ENCODE measurements at regions not wholly inside any gene's neighbourhood (a gene's known extent, or its start where the extent isn't known, plus 50 kb on each side); places are given as distances from the start of the nearest gene placed in this dataset.

- Histone ChIP-seq H3K4me3 (ENCODE audit: low read length) (no peak overlapping the region), H3K36me3 (ENCODE audit: insufficient read depth, low read length) (no peaks in the 10 kb centered on the region), H4K20me1 (ENCODE audit: insufficient read depth) (no peaks in the 10 kb centered on the region), H3K27me3 (ENCODE audit: insufficient read depth, low read depth, low read length) (no peaks in the 10 kb centered on the region), H3F3A (ENCODE audit: insufficient read depth, low read length, poor library complexity, severe bottlenecking) (no peaks in the 10 kb centered on the region), H3K79me2 (replicated peaks; ENCODE audit: insufficient read depth, low read length) (no peaks in the 10 kb centered on the region), H3K9me3 (ENCODE audit: low read length) (no peaks in the 10 kb centered on the region), H3K27ac (ENCODE audit: low read length) (no peak overlapping the region), H3K4me2 (ENCODE audit: low read length) (no peak overlapping the region), H3K9ac (ENCODE audit: low read length) (no peak overlapping the region), H2AFZ (ENCODE audit: low read depth, low read length) (no peak overlapping the region), H3K9me2 (ENCODE audit: insufficient read depth, low read length) (no peaks in the 10 kb centered on the region)
- no peak for TF ChIP-seq TAF1 (IDR thresholded peaks at IDR 0.05; ENCODE audit: low read depth)
- TF ChIP-seq CTCF (IDR thresholded peaks at IDR 0.05; ENCODE audit: poor library complexity, severe bottlenecking) = no peak
- TF ChIP-seq, protein P1, sequence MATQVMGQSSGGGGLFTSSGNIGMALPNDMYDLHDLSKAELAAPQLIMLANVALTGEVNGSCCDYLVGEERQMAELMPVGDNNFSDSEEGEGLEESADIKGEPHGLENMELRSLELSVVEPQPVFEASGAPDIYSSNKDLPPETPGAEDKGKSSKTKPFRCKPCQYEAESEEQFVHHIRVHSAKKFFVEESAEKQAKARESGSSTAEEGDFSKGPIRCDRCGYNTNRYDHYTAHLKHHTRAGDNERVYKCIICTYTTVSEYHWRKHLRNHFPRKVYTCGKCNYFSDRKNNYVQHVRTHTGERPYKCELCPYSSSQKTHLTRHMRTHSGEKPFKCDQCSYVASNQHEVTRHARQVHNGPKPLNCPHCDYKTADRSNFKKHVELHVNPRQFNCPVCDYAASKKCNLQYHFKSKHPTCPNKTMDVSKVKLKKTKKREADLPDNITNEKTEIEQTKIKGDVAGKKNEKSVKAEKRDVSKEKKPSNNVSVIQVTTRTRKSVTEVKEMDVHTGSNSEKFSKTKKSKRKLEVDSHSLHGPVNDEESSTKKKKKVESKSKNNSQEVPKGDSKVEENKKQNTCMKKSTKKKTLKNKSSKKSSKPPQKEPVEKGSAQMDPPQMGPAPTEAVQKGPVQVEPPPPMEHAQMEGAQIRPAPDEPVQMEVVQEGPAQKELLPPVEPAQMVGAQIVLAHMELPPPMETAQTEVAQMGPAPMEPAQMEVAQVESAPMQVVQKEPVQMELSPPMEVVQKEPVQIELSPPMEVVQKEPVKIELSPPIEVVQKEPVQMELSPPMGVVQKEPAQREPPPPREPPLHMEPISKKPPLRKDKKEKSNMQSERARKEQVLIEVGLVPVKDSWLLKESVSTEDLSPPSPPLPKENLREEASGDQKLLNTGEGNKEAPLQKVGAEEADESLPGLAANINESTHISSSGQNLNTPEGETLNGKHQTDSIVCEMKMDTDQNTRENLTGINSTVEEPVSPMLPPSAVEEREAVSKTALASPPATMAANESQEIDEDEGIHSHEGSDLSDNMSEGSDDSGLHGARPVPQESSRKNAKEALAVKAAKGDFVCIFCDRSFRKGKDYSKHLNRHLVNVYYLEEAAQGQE (IDR thresholded peaks at IDR 0.05; ENCODE audit: borderline replicate concordance) = no peak
- no peak for TF ChIP-seq EZH2 (IDR thresholded peaks at IDR 0.05; ENCODE audit: borderline replicate concordance, insufficient read depth, low read length, poor library complexity, severe bottlenecking)
- TF ChIP-seq POLR2AphosphoS5 (IDR thresholded peaks at IDR 0.05) = no peak
- no peak for TF ChIP-seq RAD21 (conservative IDR thresholded peaks at IDR 0.05)
- TF ChIP-seq EP300 (conservative IDR thresholded peaks at IDR 0.05; ENCODE audit: poor library complexity, severe bottlenecking) = no peak
- TF ChIP-seq MXI1 (conservative IDR thresholded peaks at IDR 0.05; ENCODE audit: poor library complexity, severe bottlenecking) = no peak
- TF ChIP-seq SMC3 (conservative IDR thresholded peaks at IDR 0.05; ENCODE audit: poor library complexity) = no peak
These were observed 106.4 kb upstream of the PDE10A start for GRCh38 chr6:165769401-165769800.

DNA sequence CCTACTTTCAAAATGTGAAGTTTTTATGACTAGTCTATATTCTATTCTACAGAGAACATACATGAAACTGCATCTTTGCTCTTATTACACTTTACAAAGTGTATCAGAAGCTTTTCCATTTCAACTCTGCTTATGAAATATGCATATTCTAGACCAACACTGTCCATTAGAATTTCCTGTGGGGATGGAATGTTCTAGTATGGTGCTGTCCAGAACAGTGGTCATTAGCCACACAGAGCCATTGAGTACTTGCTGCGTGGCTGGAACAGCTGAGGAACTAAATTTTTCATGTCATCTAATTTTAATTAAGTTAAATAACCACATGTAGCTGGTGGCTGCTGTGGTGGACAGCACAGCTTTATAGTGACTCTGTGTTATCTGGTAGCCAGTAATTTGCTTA is 105.9 kb upstream of the PDE10A start:
- Histone ChIP-seq H3F3A (ENCODE audit: insufficient read depth, low read length, poor library complexity, severe bottlenecking) (no peaks in the 10 kb centered on the region), H3K9ac (ENCODE audit: low read length) (no peak overlapping the region), H3K9me3 (ENCODE audit: low read length) (no peaks in the 10 kb centered on the region), H3K4me2 (ENCODE audit: low read length) (no peak overlapping the region), H4K20me1 (ENCODE audit: insufficient read depth) (no peaks in the 10 kb centered on the region), H3K27me3 (ENCODE audit: insufficient read depth, low read depth, low read length) (no peaks in the 10 kb centered on the region), H3K4me3 (ENCODE audit: low read length) (no peak overlapping the region), H2AFZ (ENCODE audit: low read depth, low read length) (no peak overlapping the region), H3K9me2 (ENCODE audit: insufficient read depth, low read length) (no peaks in the 10 kb centered on the region), H3K27ac (ENCODE audit: low read length) (no peak overlapping the region), H3K79me2 (replicated peaks; ENCODE audit: insufficient read depth, low read length) (no peaks in the 10 kb centered on the region), H3K36me3 (ENCODE audit: insufficient read depth, low read length) (no peaks in the 10 kb centered on the region)
- no peak for TF ChIP-seq CTCF (IDR thresholded peaks at IDR 0.05; ENCODE audit: poor library complexity, severe bottlenecking)
- TF ChIP-seq SMC3 (conservative IDR thresholded peaks at IDR 0.05; ENCODE audit: poor library complexity) = no peak
- TF ChIP-seq EZH2 (IDR thresholded peaks at IDR 0.05; ENCODE audit: borderline replicate concordance, insufficient read depth, low read length, poor library complexity, severe bottlenecking) = no peak
- TF ChIP-seq, protein P1 (IDR thresholded peaks at IDR 0.05; ENCODE audit: borderline replicate concordance) = no peak
- TF ChIP-seq MXI1 (conservative IDR thresholded peaks at IDR 0.05; ENCODE audit: poor library complexity, severe bottlenecking) = no peak
- no peak for TF ChIP-seq EP300 (conservative IDR thresholded peaks at IDR 0.05; ENCODE audit: poor library complexity, severe bottlenecking)
- no peak for TF ChIP-seq TAF1 (IDR thresholded peaks at IDR 0.05; ENCODE audit: low read depth)
- no peak for TF ChIP-seq POLR2AphosphoS5 (IDR thresholded peaks at IDR 0.05)
- TF ChIP-seq RAD21 (conservative IDR thresholded peaks at IDR 0.05) = no peak

Measured in neural cell (in vitro differentiated cells).